ENCODE measurements at regions not wholly inside any gene's neighbourhood (a gene's known extent, or its start where the extent isn't known, plus 50 kb on each side); places are given as distances from the start of the nearest gene placed in this dataset.

GRCh38 chr2:6010163-6010562, 318.0 kb downstream of the SOX11 start:
- Histone ChIP-seq H3K4me1 (no peaks in the 10 kb centered on the region), H3K27ac (no peak overlapping the region), H3K9ac (ENCODE audit: low read depth in 2 of 2, low read length in 2 of 2) (no peak overlapping the region), H3K36me3 (no peaks in the 10 kb centered on the region), H3K4me3 (no peak overlapping the region), H3K27me3 (no peaks in the 10 kb centered on the region), H3K9me3 (no peaks in the 10 kb centered on the region)
- TF ChIP-seq CTCF (IDR thresholded peaks at IDR 0.05) = no peak
- no peak for DNase-seq
- intact Hi-C loops (cut with DNase I) = no loop called here

DNA sequence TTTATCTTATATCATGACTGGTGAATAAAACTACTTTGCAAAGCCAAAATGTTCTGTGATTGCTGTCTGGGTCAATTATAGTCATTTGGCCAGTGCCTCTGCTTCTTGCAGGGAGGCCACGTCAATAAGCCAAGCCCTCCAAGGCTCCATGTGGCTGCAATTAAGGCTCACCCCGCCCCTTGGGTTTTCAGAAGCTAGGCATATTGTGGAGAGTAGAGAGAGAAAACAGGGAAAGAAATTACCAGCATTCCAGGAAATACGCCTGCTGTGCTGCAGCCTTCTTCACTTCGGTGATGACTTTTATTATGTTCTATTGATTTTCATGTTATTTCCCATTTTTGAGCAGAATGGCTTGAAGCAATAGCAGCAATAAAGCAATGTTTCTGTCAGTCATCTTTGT, 319.7 kb downstream of the SOX11 start:
- no peak for TF ChIP-seq CTCF (IDR thresholded peaks at IDR 0.05)
- Histone ChIP-seq H3K4me1 (no peaks in the 10 kb centered on the region), H3K9me3 (no peaks in the 10 kb centered on the region), H3K27ac (no peak overlapping the region), H3K4me3 (no peak overlapping the region), H3K27me3 (no peaks in the 10 kb centered on the region), H3K9ac (ENCODE audit: low read depth in 2 of 2, low read length in 2 of 2) (no peak overlapping the region), H3K36me3 (no peaks in the 10 kb centered on the region)
- DNase-seq = no peak
- intact Hi-C loops (cut with DNase I) = no loop called here

- H3K27ac ChIP-seq = no peak overlapping the region
- no peak for DNase-seq
- no peaks in the 10 kb centered on the region for H3K27me3 ChIP-seq
- H3K4me1 ChIP-seq = no peaks in the 10 kb centered on the region
- no peak overlapping the region for H3K9ac ChIP-seq (ENCODE audit: low read depth in 2 of 2, low read length in 2 of 2)
- no peaks in the 10 kb centered on the region for H3K36me3 ChIP-seq
- H3K9me3 ChIP-seq = no peaks in the 10 kb centered on the region
- TF ChIP-seq CTCF (IDR thresholded peaks at IDR 0.05) = no peak
- H3K4me3 ChIP-seq = no peak overlapping the region
- intact Hi-C loops (cut with DNase I) = no loop called here
Measured at GRCh38 chr2:6017736-6018286, 325.6 kb downstream of the SOX11 start.

- Histone ChIP-seq H3K4me3 (no peak overlapping the region), H3K27ac (no peak overlapping the region), H3K9me3 (no peaks in the 10 kb centered on the region), H3K4me1 (no peaks in the 10 kb centered on the region), H3K36me3 (no peaks in the 10 kb centered on the region), H3K9ac (ENCODE audit: low read depth in 2 of 2, low read length in 2 of 2) (no peak overlapping the region), H3K27me3 (no peaks in the 10 kb centered on the region)
- no peak for DNase-seq
- intact Hi-C loops (cut with DNase I) = no loop called here
- TF ChIP-seq CTCF (IDR thresholded peaks at IDR 0.05) = no peak
Measured at GRCh38 chr2:6024229-6024628, 332.0 kb downstream of the SOX11 start.

DNA sequence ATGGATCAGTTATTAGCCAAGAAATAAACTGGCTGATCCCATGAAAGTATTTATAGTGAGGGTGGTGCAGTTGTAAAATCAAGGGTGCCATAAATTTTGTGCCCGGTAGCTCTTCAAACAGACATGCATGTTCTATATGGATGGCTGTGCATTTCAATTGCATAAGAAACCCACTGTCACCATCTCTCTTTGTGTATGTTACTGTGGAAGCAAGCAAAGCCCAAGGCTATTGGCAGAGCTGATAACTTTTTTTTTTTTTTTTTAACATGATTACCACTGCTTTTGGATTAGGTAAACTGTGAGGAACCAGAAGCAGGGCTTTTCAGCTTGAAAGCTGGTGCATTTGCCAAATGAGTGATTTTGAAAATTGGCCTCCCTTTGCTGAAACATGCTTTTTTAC, 332.6 kb downstream of the SOX11 start:
- intact Hi-C loops (cut with DNase I) = no loop called here
- no peak overlapping the region for H3K27ac ChIP-seq
- DNase-seq = no peak
- TF ChIP-seq CTCF (IDR thresholded peaks at IDR 0.05) = no peak
- no peaks in the 10 kb centered on the region for H3K27me3 ChIP-seq
- no peaks in the 10 kb centered on the region for H3K36me3 ChIP-seq
- no peaks in the 10 kb centered on the region for H3K4me1 ChIP-seq
- no peaks in the 10 kb centered on the region for H3K9me3 ChIP-seq
- no peak overlapping the region for H3K9ac ChIP-seq (ENCODE audit: low read depth in 2 of 2, low read length in 2 of 2)
- no peak overlapping the region for H3K4me3 ChIP-seq

- H3K4me1 ChIP-seq = no peaks in the 10 kb centered on the region
- TF ChIP-seq CTCF (IDR thresholded peaks at IDR 0.05) = no peak
- no peak overlapping the region for H3K27ac ChIP-seq
- H3K27me3 ChIP-seq = no peaks in the 10 kb centered on the region
- H3K9me3 ChIP-seq = no peaks in the 10 kb centered on the region
- intact Hi-C loops (cut with DNase I) = no loop called here
- H3K4me3 ChIP-seq = no peak overlapping the region
- no peaks in the 10 kb centered on the region for H3K36me3 ChIP-seq
- no peak for DNase-seq
- H3K9ac ChIP-seq (ENCODE audit: low read depth in 2 of 2, low read length in 2 of 2) = no peak overlapping the region
Measured at GRCh38 chr2:6025391-6025790, 333.2 kb downstream of the SOX11 start.
